Peyer's patch (tissue), 4 donors: ENCODE measurements at regions not wholly inside any gene's neighbourhood (a gene's known extent, or its start where the extent isn't known, plus 50 kb on each side); places are given as distances from the start of the nearest gene placed in this dataset.

Source experiments
- POLR2A ChIP-seq, 2 donors: fragments of 450-650 bp; IDR thresholded peaks; one replicate each; pipeline ENCODE4 v1.5.1; 2017; ENCODE audit warnings: antibody characterized with exemption in 2 of 2, mild to moderate bottlenecking in 2 of 2, moderate library complexity in 2 of 2
- TF ChIP-seq, protein P1 (sequence below), 6 experiments: fragments of 450-650 bp in 4 of 6; fragments of 200-600 bp in 2 of 6; sonication (generic) in 1 of 6; IDR thresholded peaks; one replicate each; pipeline ENCODE4 v1.5.1; 2017 to 2019; ENCODE audit warnings: antibody characterized with exemption in 6 of 6, mild to moderate bottlenecking in 3 of 6, moderate library complexity in 1 of 6

DNA sequence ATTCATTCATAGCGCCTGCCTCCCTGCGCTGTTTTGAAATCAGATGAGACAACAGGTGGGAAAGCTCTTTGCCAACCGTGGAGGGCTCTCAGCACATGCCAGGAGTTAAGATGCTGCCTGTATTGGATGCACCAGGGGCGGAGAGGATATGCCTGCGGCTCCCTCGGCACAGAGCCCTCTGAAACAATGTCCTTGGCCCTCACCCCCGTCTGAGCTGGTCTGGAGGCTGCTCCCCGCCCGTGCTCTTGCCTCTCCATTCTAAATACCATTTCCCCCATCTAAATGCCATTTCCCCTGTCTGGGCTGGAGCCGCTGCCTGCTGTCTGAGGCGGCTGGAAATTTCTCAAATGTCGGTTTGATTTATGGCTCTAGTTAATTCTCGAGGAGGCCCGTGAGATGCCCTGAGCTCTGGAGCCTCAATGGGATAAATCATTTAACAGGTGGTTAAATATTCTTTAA, 50.8 kb upstream of the MLN start:
- TF ChIP-seq, protein P1, sequence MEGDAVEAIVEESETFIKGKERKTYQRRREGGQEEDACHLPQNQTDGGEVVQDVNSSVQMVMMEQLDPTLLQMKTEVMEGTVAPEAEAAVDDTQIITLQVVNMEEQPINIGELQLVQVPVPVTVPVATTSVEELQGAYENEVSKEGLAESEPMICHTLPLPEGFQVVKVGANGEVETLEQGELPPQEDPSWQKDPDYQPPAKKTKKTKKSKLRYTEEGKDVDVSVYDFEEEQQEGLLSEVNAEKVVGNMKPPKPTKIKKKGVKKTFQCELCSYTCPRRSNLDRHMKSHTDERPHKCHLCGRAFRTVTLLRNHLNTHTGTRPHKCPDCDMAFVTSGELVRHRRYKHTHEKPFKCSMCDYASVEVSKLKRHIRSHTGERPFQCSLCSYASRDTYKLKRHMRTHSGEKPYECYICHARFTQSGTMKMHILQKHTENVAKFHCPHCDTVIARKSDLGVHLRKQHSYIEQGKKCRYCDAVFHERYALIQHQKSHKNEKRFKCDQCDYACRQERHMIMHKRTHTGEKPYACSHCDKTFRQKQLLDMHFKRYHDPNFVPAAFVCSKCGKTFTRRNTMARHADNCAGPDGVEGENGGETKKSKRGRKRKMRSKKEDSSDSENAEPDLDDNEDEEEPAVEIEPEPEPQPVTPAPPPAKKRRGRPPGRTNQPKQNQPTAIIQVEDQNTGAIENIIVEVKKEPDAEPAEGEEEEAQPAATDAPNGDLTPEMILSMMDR (IDR thresholded peaks at IDR 0.05), result no peak
- no peak for TF ChIP-seq POLR2A (IDR thresholded peaks at IDR 0.05)
